ENCODE measurements at regions not wholly inside any gene's neighbourhood (a gene's known extent, or its start where the extent isn't known, plus 50 kb on each side); places are given as distances from the start of the nearest gene placed in this dataset.
"Not testable (repeated sequence)": the region's sequence is repeated elsewhere in the genome, so short reads cannot be mapped to it uniquely, and the experiment has no call there.

- ChIA-PET POLR2A (no interaction called here), CTCF (interaction anchor here (1.5 kb wide), 1 partner anchor 34 kb away, joined by 3 read pairs; no protein-coding TSS in a partner anchor)
- no peak for DNase-seq (ENCODE audit: extremely low spot score)
- no peak for TF ChIP-seq CTCF (IDR thresholded peaks at IDR 0.05; ENCODE audit: control extremely low read depth, extremely low read depth, low read depth, missing control alignments)
Measured at GRCh38 chr20:4324611-4325243, 75.6 kb upstream of the ADRA1D start.

- ChIA-PET CTCF (no interaction called here), POLR2A (no interaction called here)
- DNase-seq (ENCODE audit: extremely low spot score) = no peak
- no peak for TF ChIP-seq CTCF (IDR thresholded peaks at IDR 0.05; ENCODE audit: control extremely low read depth, extremely low read depth, low read depth, missing control alignments)
Measured at GRCh38 chr20:4322499-4322898, 73.4 kb upstream of the ADRA1D start.

GRCh38 chr20:4320291-4320690 lies 71.2 kb upstream of the ADRA1D start:
- POLR2A ChIA-PET = no interaction called here
- no peak for DNase-seq (ENCODE audit: extremely low spot score)
- no peak for TF ChIP-seq CTCF (IDR thresholded peaks at IDR 0.05; ENCODE audit: control extremely low read depth, extremely low read depth, low read depth, missing control alignments)
- CTCF ChIA-PET = no interaction called here

GRCh38 chr20:4318891-4319290 lies 69.8 kb upstream of the ADRA1D start:
- ChIA-PET POLR2A (no interaction called here), CTCF (interaction anchor here (1.7 kb wide), 1 partner anchor 19 kb away, joined by 7 read pairs; no protein-coding TSS in a partner anchor)
- no peak for TF ChIP-seq CTCF (IDR thresholded peaks at IDR 0.05; ENCODE audit: control extremely low read depth, extremely low read depth, low read depth, missing control alignments)

GRCh38 chr20:4310616-4311015 lies 61.5 kb upstream of the ADRA1D start:
- POLR2A ChIA-PET; DNase-seq (ENCODE audit: extremely low spot score); CTCF ChIA-PET: not testable (repeated sequence)

More at GRCh38 chr20:4318891-4319290, 69.8 kb upstream of the ADRA1D start:
- DNase-seq (ENCODE audit: extremely low spot score) = no peak

GRCh38 chr20:4306206-4306605 lies 57.1 kb upstream of the ADRA1D start:
- CTCF ChIA-PET = no interaction called here

More at GRCh38 chr20:4306206-4306605, 57.1 kb upstream of the ADRA1D start:
- DNase-seq (ENCODE audit: extremely low spot score) = no peak
- TF ChIP-seq CTCF (IDR thresholded peaks at IDR 0.05; ENCODE audit: control extremely low read depth, extremely low read depth, low read depth, missing control alignments) = no peak
- POLR2A ChIA-PET = no interaction called here

Measured in GM10248 (cell line).